Panc1 (cell line): ENCODE measurements at regions not wholly inside any gene's neighbourhood (a gene's known extent, or its start where the extent isn't known, plus 50 kb on each side); places are given as distances from the start of the nearest gene placed in this dataset.

Experiments used
- ATAC-seq: fragments of 200-7000 bp; cut with Tn5 transposase; 2 replicates; pipeline ENCODE4 v1.9.1; 2020; ENCODE audit warnings: mild to moderate bottlenecking, moderate library complexity
- BruUV-seq: library from RNA; stranded (reverse); fragments of 400-500 nt; replicated peaks from 2 replicates; lab custom pipeline; 2021; lab: Mats Ljungman, UMichigan
- CTCF ChIA-PET: fragments of 300-600 bp; sonication (Branson Sonifier 250); formaldehyde crosslinking; loops from one replicate; lab custom pipeline; 2022; ENCODE audit warnings: antibody characterized with exemption; lab: Charles Lee
- POLR2A ChIA-PET: fragments of 300-600 bp; sonication (Branson Sonifier 250); formaldehyde crosslinking; loops from one replicate; lab custom pipeline; 2022; ENCODE audit warnings: antibody characterized with exemption; lab: Charles Lee
- DNase-seq: peaks from one replicate; pipeline ENCODE4 v3.0.0-alpha.2; 2010; ENCODE audit warnings: low read depth, low spot score
- H3K27ac ChIP-seq: 2 replicates; pipeline ENCODE4 v1.5.1; 2011; ENCODE audit warnings: mild to moderate bottlenecking, low read length, inconsistent platforms
- H3K27me3 ChIP-seq: fragments of 200-500 bp; sonication (Bioruptor generic); 2 replicates; pipeline ENCODE4 v1.6.0; 2014; ENCODE audit warnings: low read length, inconsistent platforms; ENCODE audit not compliant: control insufficient read depth, insufficient read depth
- H3K36me3 ChIP-seq: fragments of 200-500 bp; sonication (Bioruptor generic); 2 replicates; pipeline ENCODE4 v1.5.1; 2014; ENCODE audit warnings: inconsistent platforms, mild to moderate bottlenecking, low read length, moderate library complexity; ENCODE audit not compliant: control insufficient read depth, insufficient read depth
- H3K4me1 ChIP-seq: 2 replicates; pipeline ENCODE4 v1.5.1; 2011; ENCODE audit warnings: inconsistent platforms, mild to moderate bottlenecking, low read length, moderate library complexity; ENCODE audit not compliant: control insufficient read depth, insufficient read depth
- H3K4me3 ChIP-seq, 2 experiments: 2 replicates each; pipeline ENCODE4 v1.5.1; 2011 to 2012; ENCODE audit warnings: low read depth in 2 of 2, low read length in 2 of 2, mild to moderate bottlenecking in 2 of 2, inconsistent platforms in 1 of 2, moderate library complexity in 1 of 2
- H3K9me3 ChIP-seq: fragments of 200-500 bp; sonication (Bioruptor generic); 2 replicates; pipeline ENCODE4 v1.5.1; 2014; ENCODE audit warnings: low read depth, mild to moderate bottlenecking, inconsistent platforms, low read length, moderate library complexity; ENCODE audit not compliant: control insufficient read depth, insufficient read depth
- POLR2AphosphoS5 ChIP-seq: IDR thresholded peaks from 2 replicates; pipeline ENCODE4 v1.6.1; 2012; ENCODE audit warnings: mild to moderate bottlenecking, low read depth, low read length, moderate library complexity
- SIN3A ChIP-seq: IDR thresholded peaks from 2 replicates; pipeline ENCODE4 v1.6.1; 2012; ENCODE audit warnings: low read depth, mild to moderate bottlenecking, low read length, moderate library complexity, borderline replicate concordance; ENCODE audit not compliant: insufficient read depth
- TCF7L2 ChIP-seq: IDR thresholded peaks from 2 replicates; pipeline ENCODE4 v1.6.1; 2011; ENCODE audit warnings: mild to moderate bottlenecking, low read depth, low read length, inconsistent platforms
- in situ Hi-C: cut with HindIII; loops from 2 replicates; pipeline ENCODE4 v1.10.0; 2016; ENCODE audit warnings: low sequenced_read_pairs, low pct_unique_long_range_greater_than_20kb
- intact Hi-C: fragments of 100-400 bp; cut with micrococcal nuclease; formaldehyde crosslinking; loops from one replicate; pipeline ENCODE4 v1.10.0; 2022; ENCODE audit not compliant: unreplicated experiment
- TF ChIP-seq, protein P1 (sequence below), 2 experiments: IDR thresholded peaks; 2 replicates each; pipeline ENCODE4 v1.6.1; 2011 to 2012; ENCODE audit warnings: low read depth in 2 of 2, control low read depth in 1 of 2, low read length in 1 of 2, mild to moderate bottlenecking in 1 of 2, moderate library complexity in 1 of 2; ENCODE audit not compliant: insufficient read depth in 1 of 2
- TF ChIP-seq, protein P2 (sequence below): fragments of 450-650 bp; IDR thresholded peaks from 2 replicates; pipeline ENCODE4 v1.5.1; 2017; ENCODE audit warnings: mild to moderate bottlenecking

DNA sequence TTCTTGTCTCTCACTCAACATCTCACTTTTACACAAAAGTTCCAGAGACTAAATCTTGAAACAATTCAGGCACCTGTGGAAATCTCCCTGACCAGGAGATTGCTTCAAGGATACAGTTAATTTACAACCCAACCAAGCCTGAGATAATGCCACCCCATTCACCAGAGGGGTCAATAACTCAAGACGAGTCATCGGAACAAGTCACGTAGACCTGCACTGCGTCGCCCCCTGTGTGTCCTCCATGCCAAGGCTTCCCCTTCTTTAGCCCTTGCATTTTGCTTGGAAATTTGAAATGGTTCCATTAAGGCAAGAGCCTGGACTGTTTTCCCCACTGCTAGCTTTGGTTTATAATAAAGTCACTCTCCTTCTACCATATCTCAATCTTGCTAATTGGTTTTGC is 129.0 kb upstream of the NEO1 start:
- Histone ChIP-seq H3K27ac (no peak overlapping the region), H3K9me3 (no peaks in the 10 kb centered on the region), H3K36me3 (no peaks in the 10 kb centered on the region), H3K4me3 (no peak overlapping the region), H3K27me3 (peaks cover 2% of the 10 kb centered on the region), H3K4me1 (no peaks in the 10 kb centered on the region)
- ChIA-PET POLR2A (no interaction called here), CTCF (no interaction called here)
- intact Hi-C loops = no loop called here
- ATAC-seq = no peak
- DNase-seq = no peak
- BruUV-seq = no TSS peak
- TF ChIP-seq, protein P1, sequence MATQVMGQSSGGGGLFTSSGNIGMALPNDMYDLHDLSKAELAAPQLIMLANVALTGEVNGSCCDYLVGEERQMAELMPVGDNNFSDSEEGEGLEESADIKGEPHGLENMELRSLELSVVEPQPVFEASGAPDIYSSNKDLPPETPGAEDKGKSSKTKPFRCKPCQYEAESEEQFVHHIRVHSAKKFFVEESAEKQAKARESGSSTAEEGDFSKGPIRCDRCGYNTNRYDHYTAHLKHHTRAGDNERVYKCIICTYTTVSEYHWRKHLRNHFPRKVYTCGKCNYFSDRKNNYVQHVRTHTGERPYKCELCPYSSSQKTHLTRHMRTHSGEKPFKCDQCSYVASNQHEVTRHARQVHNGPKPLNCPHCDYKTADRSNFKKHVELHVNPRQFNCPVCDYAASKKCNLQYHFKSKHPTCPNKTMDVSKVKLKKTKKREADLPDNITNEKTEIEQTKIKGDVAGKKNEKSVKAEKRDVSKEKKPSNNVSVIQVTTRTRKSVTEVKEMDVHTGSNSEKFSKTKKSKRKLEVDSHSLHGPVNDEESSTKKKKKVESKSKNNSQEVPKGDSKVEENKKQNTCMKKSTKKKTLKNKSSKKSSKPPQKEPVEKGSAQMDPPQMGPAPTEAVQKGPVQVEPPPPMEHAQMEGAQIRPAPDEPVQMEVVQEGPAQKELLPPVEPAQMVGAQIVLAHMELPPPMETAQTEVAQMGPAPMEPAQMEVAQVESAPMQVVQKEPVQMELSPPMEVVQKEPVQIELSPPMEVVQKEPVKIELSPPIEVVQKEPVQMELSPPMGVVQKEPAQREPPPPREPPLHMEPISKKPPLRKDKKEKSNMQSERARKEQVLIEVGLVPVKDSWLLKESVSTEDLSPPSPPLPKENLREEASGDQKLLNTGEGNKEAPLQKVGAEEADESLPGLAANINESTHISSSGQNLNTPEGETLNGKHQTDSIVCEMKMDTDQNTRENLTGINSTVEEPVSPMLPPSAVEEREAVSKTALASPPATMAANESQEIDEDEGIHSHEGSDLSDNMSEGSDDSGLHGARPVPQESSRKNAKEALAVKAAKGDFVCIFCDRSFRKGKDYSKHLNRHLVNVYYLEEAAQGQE (IDR thresholded peaks at IDR 0.05; ENCODE audit: insufficient read depth in 1 of 2, low read depth in 2 of 2, low read length in 1 of 2) = no peak
- TF ChIP-seq SIN3A (no peak), TCF7L2 (no peak), POLR2AphosphoS5 (no peak)
- TF ChIP-seq, protein P2, sequence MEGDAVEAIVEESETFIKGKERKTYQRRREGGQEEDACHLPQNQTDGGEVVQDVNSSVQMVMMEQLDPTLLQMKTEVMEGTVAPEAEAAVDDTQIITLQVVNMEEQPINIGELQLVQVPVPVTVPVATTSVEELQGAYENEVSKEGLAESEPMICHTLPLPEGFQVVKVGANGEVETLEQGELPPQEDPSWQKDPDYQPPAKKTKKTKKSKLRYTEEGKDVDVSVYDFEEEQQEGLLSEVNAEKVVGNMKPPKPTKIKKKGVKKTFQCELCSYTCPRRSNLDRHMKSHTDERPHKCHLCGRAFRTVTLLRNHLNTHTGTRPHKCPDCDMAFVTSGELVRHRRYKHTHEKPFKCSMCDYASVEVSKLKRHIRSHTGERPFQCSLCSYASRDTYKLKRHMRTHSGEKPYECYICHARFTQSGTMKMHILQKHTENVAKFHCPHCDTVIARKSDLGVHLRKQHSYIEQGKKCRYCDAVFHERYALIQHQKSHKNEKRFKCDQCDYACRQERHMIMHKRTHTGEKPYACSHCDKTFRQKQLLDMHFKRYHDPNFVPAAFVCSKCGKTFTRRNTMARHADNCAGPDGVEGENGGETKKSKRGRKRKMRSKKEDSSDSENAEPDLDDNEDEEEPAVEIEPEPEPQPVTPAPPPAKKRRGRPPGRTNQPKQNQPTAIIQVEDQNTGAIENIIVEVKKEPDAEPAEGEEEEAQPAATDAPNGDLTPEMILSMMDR = peak; percentile 21
- in situ Hi-C loops = no loop called here

DNA sequence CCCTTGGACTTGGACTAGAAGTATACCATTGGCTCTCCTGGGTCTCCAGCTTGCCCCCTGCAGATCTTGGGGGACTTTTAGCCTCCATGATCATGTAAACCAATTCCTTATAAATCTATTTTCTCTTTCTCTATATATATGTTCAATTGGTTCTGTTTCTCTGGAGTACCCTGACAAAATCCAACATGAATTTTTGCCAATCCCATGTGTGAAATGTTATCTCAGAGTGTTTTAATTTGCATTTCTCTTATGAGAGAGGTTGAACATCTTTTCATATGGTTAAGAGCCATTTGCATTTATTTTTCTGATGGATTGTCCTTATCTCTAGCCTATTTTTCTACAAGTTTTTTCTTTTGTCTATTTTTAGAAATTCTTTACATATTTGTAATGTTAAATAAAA is 131.7 kb upstream of the NEO1 start:
- H3K9me3 ChIP-seq = no peaks in the 10 kb centered on the region
- no peak for TF ChIP-seq POLR2AphosphoS5
- TF ChIP-seq SIN3A = no peak
- no peak for TF ChIP-seq TCF7L2
- TF ChIP-seq, protein P2 = no peak
- TF ChIP-seq, protein P1 (IDR thresholded peaks at IDR 0.05; ENCODE audit: insufficient read depth in 1 of 2, low read depth in 2 of 2, low read length in 1 of 2) = no peak
- intact Hi-C loops (no loop called here), in situ Hi-C loops (no loop called here)
- H3K36me3 ChIP-seq = no peaks in the 10 kb centered on the region
- no TSS peak for BruUV-seq
- CTCF ChIA-PET = no interaction called here
- no peaks in the 10 kb centered on the region for H3K4me1 ChIP-seq
- POLR2A ChIA-PET = no interaction called here
- H3K27ac ChIP-seq = no peak overlapping the region
- ATAC-seq (no peak), DNase-seq (no peak)
- peaks cover 2% of the 10 kb centered on the region; the same call in 1 of the 2 replicates for H3K27me3 ChIP-seq
- H3K4me3 ChIP-seq = no peak overlapping the region
